OCI-LY7 (cell line): ENCODE measurements at regions not wholly inside any gene's neighbourhood (a gene's known extent, or its start where the extent isn't known, plus 50 kb on each side); places are given as distances from the start of the nearest gene placed in this dataset.

ENCODE experiments used
- BruUV-seq: library from RNA; stranded (reverse); fragments of 400-500 nt; replicated peaks from 2 replicates; lab custom pipeline; 2021; lab: Mats Ljungman, UMichigan
- CTCF ChIA-PET: fragments of 300-600 bp; sonication (Branson Sonifier 250); formaldehyde crosslinking; loops from one replicate; lab custom pipeline; 2022; ENCODE audit warnings: antibody characterized with exemption; ENCODE audit not compliant: unreplicated experiment; lab: Charles Lee
- POLR2A ChIA-PET: fragments of 300-600 bp; sonication (Branson Sonifier 250); formaldehyde crosslinking; loops from one replicate; lab custom pipeline; 2022; ENCODE audit warnings: antibody characterized with exemption; lab: Charles Lee
- DNase-seq: peaks from one replicate; pipeline ENCODE4 v3.0.0-alpha.2; 2015; ENCODE audit warnings: low spot score
- H2AFZ ChIP-seq: fragments of 200-600 bp; sonication (generic), shearing (Covaris generic); 2 replicates; pipeline ENCODE4 v1.6.1; 2014; ENCODE audit warnings: mild to moderate bottlenecking, antibody characterized with exemption, low read length, moderate library complexity
- H3K27ac ChIP-seq: fragments of 200-600 bp; sonication (generic); 2 replicates; pipeline ENCODE4 v1.5.1; 2014; ENCODE audit warnings: mixed run types, low read depth, mild to moderate bottlenecking, moderate library complexity, low read length, inconsistent platforms; ENCODE audit not compliant: poor library complexity, severe bottlenecking
- H3K36me3 ChIP-seq: fragments of 200-600 bp; sonication (generic); 2 replicates; pipeline ENCODE4 v1.6.1; 2014; ENCODE audit warnings: mild to moderate bottlenecking, antibody characterized with exemption, low read length, moderate library complexity, mixed read lengths; ENCODE audit not compliant: insufficient read depth
- H3K4me1 ChIP-seq: fragments of 200-600 bp; sonication (generic); 2 replicates; pipeline ENCODE4 v1.5.1; 2014; ENCODE audit warnings: mild to moderate bottlenecking, low read length; ENCODE audit not compliant: insufficient read depth, poor library complexity, severe bottlenecking
- H3K4me2 ChIP-seq: fragments of 200-600 bp; sonication (generic); 2 replicates; pipeline ENCODE4 v1.6.1; 2014; ENCODE audit warnings: mild to moderate bottlenecking, low read length
- H3K4me3 ChIP-seq: fragments of 200-600 bp; sonication (generic); 2 replicates; pipeline ENCODE4 v1.5.1; 2014; ENCODE audit warnings: mild to moderate bottlenecking, low read depth, low read length; ENCODE audit not compliant: poor library complexity, severe bottlenecking
- H3K79me2 ChIP-seq: fragments of 200-600 bp; sonication (generic); 2 replicates; pipeline ENCODE4 v1.6.1; 2016; ENCODE audit warnings: low read depth, mild to moderate bottlenecking, low read length, moderate library complexity, mixed read lengths; ENCODE audit not compliant: insufficient read depth
- H3K9me2 ChIP-seq: fragments of 200-600 bp; sonication (generic); 2 replicates; pipeline ENCODE4 v1.6.1; 2016; ENCODE audit warnings: mild to moderate bottlenecking, low read length, mixed read lengths; ENCODE audit not compliant: insufficient read depth
- H3K9me3 ChIP-seq: fragments of 200-600 bp; sonication (generic); 2 replicates; pipeline ENCODE4 v1.6.1; 2014; ENCODE audit warnings: mild to moderate bottlenecking, mixed run types, low read length, mixed read lengths
- H4K20me1 ChIP-seq: fragments of 200-600 bp; sonication (generic); 2 replicates; pipeline ENCODE4 v1.6.1; 2014; ENCODE audit warnings: mild to moderate bottlenecking, antibody characterized with exemption, low read length, moderate library complexity, mixed read lengths; ENCODE audit not compliant: insufficient read depth
- CTCF ChIP-seq: fragments of 200-600 bp; sonication (generic); conservative IDR thresholded peaks from 2 replicates; pipeline ENCODE4 v1.5.1; 2014; ENCODE audit warnings: mild to moderate bottlenecking, antibody characterized with exemption, low read length, moderate library complexity, mixed read lengths
- EZH2phosphoT487 ChIP-seq: fragments of 200-600 bp; sonication (generic); IDR thresholded peaks from 2 replicates; pipeline ENCODE4 v1.6.1; 2018; ENCODE audit warnings: low read depth, borderline replicate concordance, mild to moderate bottlenecking, mixed run types, antibody characterized with exemption, low read length, moderate library complexity, mixed read lengths
- intact Hi-C: fragments of 100-400 bp; cut with micrococcal nuclease; formaldehyde crosslinking; loops from one replicate; pipeline ENCODE4 v1.10.0; 2022; ENCODE audit not compliant: unreplicated experiment

- Histone ChIP-seq H3K9me2 (no peaks in the 10 kb centered on the region), H3K36me3 (no peaks in the 10 kb centered on the region), H3K79me2 (no peaks in the 10 kb centered on the region), H3K4me3 (no peak overlapping the region), H3K9me3 (no peaks in the 10 kb centered on the region), H3K4me1 (no peaks in the 10 kb centered on the region), H4K20me1 (no peaks in the 10 kb centered on the region), H3K4me2 (no peak overlapping the region), H3K27ac (no peak overlapping the region), H2AFZ (no peak overlapping the region)
- no peak for DNase-seq
- intact Hi-C loops: no loop called here
- no peak for TF ChIP-seq EZH2phosphoT487
- no TSS peak for BruUV-seq
- ChIA-PET CTCF (no interaction called here), POLR2A (interaction anchor here (0.6 kb wide), 1 partner anchor 216 kb away, joined by 4 read pairs; no protein-coding TSS in a partner anchor)
Observed at GRCh38 chr7:118580743-118581382, 356.4 kb downstream of the ANKRD7 start.

- TF ChIP-seq EZH2phosphoT487 (no peak), CTCF (no peak)
- Histone ChIP-seq H3K27ac (no peak overlapping the region), H3K9me3 (no peaks in the 10 kb centered on the region), H3K4me3 (no peak overlapping the region), H4K20me1 (no peaks in the 10 kb centered on the region), H3K36me3 (no peaks in the 10 kb centered on the region), H3K79me2 (no peaks in the 10 kb centered on the region), H3K9me2 (no peaks in the 10 kb centered on the region), H3K4me2 (no peak overlapping the region), H2AFZ (no peak overlapping the region), H3K4me1 (no peaks in the 10 kb centered on the region)
- no peak for DNase-seq
- CTCF ChIA-PET: no interaction called here
- BruUV-seq: no TSS peak
- POLR2A ChIA-PET: no interaction called here
- intact Hi-C loops: no loop called here
Observed at GRCh38 chr7:118583641-118584040, 359.1 kb downstream of the ANKRD7 start.

GRCh38 chr7:118586248-118586647 is 361.7 kb downstream of the ANKRD7 start:
- ChIA-PET CTCF (no interaction called here), POLR2A (no interaction called here)
- H3K4me2 ChIP-seq: no peak overlapping the region
- intact Hi-C loops: no loop called here
- H3K9me2 ChIP-seq: no peaks in the 10 kb centered on the region
- H3K4me1 ChIP-seq: no peaks in the 10 kb centered on the region
- H3K4me3 ChIP-seq: no peak overlapping the region
- no peaks in the 10 kb centered on the region for H3K79me2 ChIP-seq
- BruUV-seq: no TSS peak
- H3K27ac ChIP-seq: no peak overlapping the region
- no peaks in the 10 kb centered on the region for H3K36me3 ChIP-seq
- H3K9me3 ChIP-seq: no peaks in the 10 kb centered on the region
- no peaks in the 10 kb centered on the region for H4K20me1 ChIP-seq
- no peak for TF ChIP-seq CTCF
- TF ChIP-seq EZH2phosphoT487: no peak
- no peak overlapping the region for H2AFZ ChIP-seq
- no peak for DNase-seq
